ENCODE measurements at regions not wholly inside any gene's neighbourhood (a gene's known extent, or its start where the extent isn't known, plus 50 kb on each side); places are given as distances from the start of the nearest gene placed in this dataset.

DNA sequence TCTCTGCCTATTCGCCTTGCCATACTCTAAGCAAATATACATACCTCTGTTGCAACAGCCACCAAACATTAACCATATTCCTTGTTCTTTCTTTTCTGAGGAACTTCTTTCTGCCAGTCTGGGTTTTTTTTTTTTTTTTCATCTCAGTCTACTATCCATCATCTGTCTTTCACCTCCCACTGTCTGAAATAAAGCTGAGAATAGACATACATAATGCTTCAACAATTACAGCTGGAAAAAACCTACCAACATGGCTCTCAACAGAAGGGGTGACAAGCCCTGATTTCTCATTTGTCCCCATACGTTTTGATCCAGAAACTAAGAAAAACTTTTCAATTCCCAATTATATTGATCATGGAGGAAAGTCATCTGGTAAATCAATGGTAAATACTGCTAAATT, 728.8 kb upstream of the POU3F3 start:
- no TSS peak for BruUV-seq (replicated peaks)
- Histone ChIP-seq H3K4me3 (replicated peaks in 1 of 2; ENCODE audit: low read depth in 1 of 2, low read length in 2 of 2) (no peak overlapping the region), H3K4me2 (ENCODE audit: low read length) (no peak overlapping the region), H3K4me1 (ENCODE audit: control insufficient read depth in 1 of 2, insufficient read depth in 2 of 2, low read length in 2 of 2) (no peaks in the 10 kb centered on the region), H3K79me2 (ENCODE audit: insufficient read depth, low read length) (no peaks in the 10 kb centered on the region), H2AFZ (ENCODE audit: low read depth, low read length, poor library complexity, severe bottlenecking) (no peak overlapping the region), H3K27me3 (ENCODE audit: insufficient read depth, low read length) (no peaks in the 10 kb centered on the region), H3K27ac (ENCODE audit: low read depth, low read length) (no peak overlapping the region), H3K9me2 (ENCODE audit: insufficient read depth) (no peaks in the 10 kb centered on the region), H3K36me3 (ENCODE audit: control insufficient read depth in 1 of 2, insufficient read depth in 2 of 2, low read length in 2 of 2) (no peaks in the 10 kb centered on the region), H3K9ac (ENCODE audit: low read length) (no peak overlapping the region), H4K20me1 (ENCODE audit: insufficient read depth) (no peaks in the 10 kb centered on the region), H3K9me3 (ENCODE audit: control insufficient read depth in 1 of 2, insufficient read depth in 1 of 2, low read depth in 1 of 2, low read length in 2 of 2) (peaks cover 4 to 11% of the 10 kb centered on the region in 2 experiments; a peak in 2 of 4 replicates)
- DNase-seq (ENCODE audit: low read depth, low spot score) (no peak), ATAC-seq (no peak)
- POLR2A ChIA-PET: no interaction called here
- CTCF ChIA-PET: no interaction called here
- TF ChIP-seq SRF (IDR thresholded peaks at IDR 0.05; ENCODE audit: low read depth): no peak
- no peak for TF ChIP-seq EZH2 (IDR thresholded peaks at IDR 0.05)
- TF ChIP-seq ELF1 (IDR thresholded peaks at IDR 0.05; ENCODE audit: borderline replicate concordance, low read depth): no peak
- TF ChIP-seq, protein P1, sequence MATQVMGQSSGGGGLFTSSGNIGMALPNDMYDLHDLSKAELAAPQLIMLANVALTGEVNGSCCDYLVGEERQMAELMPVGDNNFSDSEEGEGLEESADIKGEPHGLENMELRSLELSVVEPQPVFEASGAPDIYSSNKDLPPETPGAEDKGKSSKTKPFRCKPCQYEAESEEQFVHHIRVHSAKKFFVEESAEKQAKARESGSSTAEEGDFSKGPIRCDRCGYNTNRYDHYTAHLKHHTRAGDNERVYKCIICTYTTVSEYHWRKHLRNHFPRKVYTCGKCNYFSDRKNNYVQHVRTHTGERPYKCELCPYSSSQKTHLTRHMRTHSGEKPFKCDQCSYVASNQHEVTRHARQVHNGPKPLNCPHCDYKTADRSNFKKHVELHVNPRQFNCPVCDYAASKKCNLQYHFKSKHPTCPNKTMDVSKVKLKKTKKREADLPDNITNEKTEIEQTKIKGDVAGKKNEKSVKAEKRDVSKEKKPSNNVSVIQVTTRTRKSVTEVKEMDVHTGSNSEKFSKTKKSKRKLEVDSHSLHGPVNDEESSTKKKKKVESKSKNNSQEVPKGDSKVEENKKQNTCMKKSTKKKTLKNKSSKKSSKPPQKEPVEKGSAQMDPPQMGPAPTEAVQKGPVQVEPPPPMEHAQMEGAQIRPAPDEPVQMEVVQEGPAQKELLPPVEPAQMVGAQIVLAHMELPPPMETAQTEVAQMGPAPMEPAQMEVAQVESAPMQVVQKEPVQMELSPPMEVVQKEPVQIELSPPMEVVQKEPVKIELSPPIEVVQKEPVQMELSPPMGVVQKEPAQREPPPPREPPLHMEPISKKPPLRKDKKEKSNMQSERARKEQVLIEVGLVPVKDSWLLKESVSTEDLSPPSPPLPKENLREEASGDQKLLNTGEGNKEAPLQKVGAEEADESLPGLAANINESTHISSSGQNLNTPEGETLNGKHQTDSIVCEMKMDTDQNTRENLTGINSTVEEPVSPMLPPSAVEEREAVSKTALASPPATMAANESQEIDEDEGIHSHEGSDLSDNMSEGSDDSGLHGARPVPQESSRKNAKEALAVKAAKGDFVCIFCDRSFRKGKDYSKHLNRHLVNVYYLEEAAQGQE (IDR thresholded peaks at IDR 0.05; ENCODE audit: low read depth): no peak
- no peak for TF ChIP-seq EZH2phosphoT487 (IDR thresholded peaks at IDR 0.05; ENCODE audit: borderline replicate concordance)
- no peak for TF ChIP-seq SIN3A (IDR thresholded peaks at IDR 0.05; ENCODE audit: low read depth)
- TF ChIP-seq YY1 (IDR thresholded peaks at IDR 0.05; ENCODE audit: extremely low read depth, insufficient replicate concordance, low read depth, low read length): no peak
- TF ChIP-seq JUND (IDR thresholded peaks at IDR 0.05): no peak
- TF ChIP-seq ZFX (IDR thresholded peaks at IDR 0.05): no peak
- TF ChIP-seq, protein P2, sequence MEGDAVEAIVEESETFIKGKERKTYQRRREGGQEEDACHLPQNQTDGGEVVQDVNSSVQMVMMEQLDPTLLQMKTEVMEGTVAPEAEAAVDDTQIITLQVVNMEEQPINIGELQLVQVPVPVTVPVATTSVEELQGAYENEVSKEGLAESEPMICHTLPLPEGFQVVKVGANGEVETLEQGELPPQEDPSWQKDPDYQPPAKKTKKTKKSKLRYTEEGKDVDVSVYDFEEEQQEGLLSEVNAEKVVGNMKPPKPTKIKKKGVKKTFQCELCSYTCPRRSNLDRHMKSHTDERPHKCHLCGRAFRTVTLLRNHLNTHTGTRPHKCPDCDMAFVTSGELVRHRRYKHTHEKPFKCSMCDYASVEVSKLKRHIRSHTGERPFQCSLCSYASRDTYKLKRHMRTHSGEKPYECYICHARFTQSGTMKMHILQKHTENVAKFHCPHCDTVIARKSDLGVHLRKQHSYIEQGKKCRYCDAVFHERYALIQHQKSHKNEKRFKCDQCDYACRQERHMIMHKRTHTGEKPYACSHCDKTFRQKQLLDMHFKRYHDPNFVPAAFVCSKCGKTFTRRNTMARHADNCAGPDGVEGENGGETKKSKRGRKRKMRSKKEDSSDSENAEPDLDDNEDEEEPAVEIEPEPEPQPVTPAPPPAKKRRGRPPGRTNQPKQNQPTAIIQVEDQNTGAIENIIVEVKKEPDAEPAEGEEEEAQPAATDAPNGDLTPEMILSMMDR (IDR thresholded peaks at IDR 0.05 in 2 of 3, conservative IDR thresholded peaks at IDR 0.05 in 1 of 3; ENCODE audit: borderline replicate concordance in 1 of 3, insufficient read depth in 1 of 3, low read depth in 2 of 3, low read length in 2 of 3): no peak
- intact Hi-C loops (cut with micrococcal nuclease): no loop called here
- RAD21 ChIA-PET (ENCODE audit: low non-redundant PET in 1 of 2, low total read pairs in 2 of 2, uncharacterized antibody in 2 of 2, unreplicated experiment in 2 of 2): no interaction called here
